GM23248 (cell line): ENCODE measurements at regions not wholly inside any gene's neighbourhood (a gene's known extent, or its start where the extent isn't known, plus 50 kb on each side); places are given as distances from the start of the nearest gene placed in this dataset.

Experiments used
- DNase-seq: peaks from one replicate; pipeline ENCODE4 v3.0.0-alpha.2; 2015
- H2AFZ ChIP-seq: fragments of 200-600 bp; sonication (generic); 2 replicates; pipeline ENCODE4 v1.6.1; 2016; ENCODE audit warnings: antibody characterized with exemption
- H3F3A ChIP-seq: fragments of 200-600 bp; sonication (generic); 2 replicates; pipeline ENCODE4 v1.6.1; 2016; ENCODE audit warnings: mild to moderate bottlenecking, antibody characterized with exemption, mixed run types; ENCODE audit not compliant: insufficient read depth
- H3K27ac ChIP-seq: fragments of 200-600 bp; sonication (generic); 2 replicates; pipeline ENCODE4 v1.5.1; 2016; ENCODE audit warnings: mild to moderate bottlenecking
- H3K27me3 ChIP-seq: fragments of 200-600 bp; sonication (generic); replicated peaks from 2 replicates; pipeline ENCODE4 v1.6.1; 2016; ENCODE audit warnings: mild to moderate bottlenecking; ENCODE audit not compliant: insufficient read depth
- H3K36me3 ChIP-seq: fragments of 200-600 bp; sonication (generic); 2 replicates; pipeline ENCODE4 v1.6.1; 2016; ENCODE audit warnings: low read depth, mild to moderate bottlenecking
- H3K4me1 ChIP-seq: fragments of 200-600 bp; sonication (generic); 2 replicates; pipeline ENCODE4 v1.6.1; 2016; ENCODE audit warnings: mild to moderate bottlenecking; ENCODE audit not compliant: insufficient read depth
- H3K4me2 ChIP-seq: fragments of 200-600 bp; sonication (generic); one replicate; pipeline ENCODE4 v1.6.1; 2016; ENCODE audit warnings: mild to moderate bottlenecking; ENCODE audit not compliant: unreplicated experiment
- H3K4me3 ChIP-seq: fragments of 200-600 bp; sonication (generic); 2 replicates; pipeline ENCODE4 v1.5.1; 2016; ENCODE audit warnings: mild to moderate bottlenecking
- H3K79me2 ChIP-seq: fragments of 200-600 bp; sonication (generic); 2 replicates; pipeline ENCODE4 v1.6.1; 2016; ENCODE audit warnings: mild to moderate bottlenecking; ENCODE audit not compliant: insufficient read depth
- H3K9ac ChIP-seq: fragments of 200-600 bp; sonication (generic); 2 replicates; pipeline ENCODE4 v1.6.1; 2016; ENCODE audit warnings: mild to moderate bottlenecking
- H3K9me2 ChIP-seq: fragments of 200-600 bp; sonication (generic); 2 replicates; pipeline ENCODE4 v1.6.1; 2016; ENCODE audit warnings: mixed run types, mild to moderate bottlenecking, moderate library complexity; ENCODE audit not compliant: insufficient read depth
- H3K9me3 ChIP-seq: fragments of 200-600 bp; sonication (generic); one replicate; pipeline ENCODE4 v1.6.1; 2017; ENCODE audit warnings: low read depth
- H4K20me1 ChIP-seq: fragments of 200-600 bp; sonication (generic); 2 replicates; pipeline ENCODE4 v1.6.0; 2016; ENCODE audit not compliant: insufficient read depth
- EZH2 ChIP-seq: fragments of 200-600 bp; sonication (generic); IDR thresholded peaks from 2 replicates; pipeline ENCODE4 v1.6.1; 2018; ENCODE audit warnings: antibody characterized with exemption, mild to moderate bottlenecking; ENCODE audit not compliant: insufficient read depth, poor library complexity, severe bottlenecking
- EZH2phosphoT487 ChIP-seq: fragments of 200-600 bp; sonication (generic); IDR thresholded peaks from 2 replicates; pipeline ENCODE4 v1.6.1; 2018; ENCODE audit warnings: antibody characterized with exemption, moderate library complexity, mild to moderate bottlenecking, low read depth; ENCODE audit not compliant: insufficient read depth
- WGBS, 2 experiments: methylation state at CpG; one replicate each; pipeline ENCODE4 v1.1.6; 2015 to 2017; ENCODE audit warnings: low lambda C conversion rate in 2 of 2, low coverage in 1 of 2; ENCODE audit errors: missing lambda C conversion rate in 2 of 2; 5-methylcytosine and 5-hydroxymethylcytosine counted together
- in situ Hi-C: fragments of 300-500 bp; cut with MboI; formaldehyde crosslinking; loops from 2 replicates; pipeline ENCODE4 v1.15.0; 2020

DNA sequence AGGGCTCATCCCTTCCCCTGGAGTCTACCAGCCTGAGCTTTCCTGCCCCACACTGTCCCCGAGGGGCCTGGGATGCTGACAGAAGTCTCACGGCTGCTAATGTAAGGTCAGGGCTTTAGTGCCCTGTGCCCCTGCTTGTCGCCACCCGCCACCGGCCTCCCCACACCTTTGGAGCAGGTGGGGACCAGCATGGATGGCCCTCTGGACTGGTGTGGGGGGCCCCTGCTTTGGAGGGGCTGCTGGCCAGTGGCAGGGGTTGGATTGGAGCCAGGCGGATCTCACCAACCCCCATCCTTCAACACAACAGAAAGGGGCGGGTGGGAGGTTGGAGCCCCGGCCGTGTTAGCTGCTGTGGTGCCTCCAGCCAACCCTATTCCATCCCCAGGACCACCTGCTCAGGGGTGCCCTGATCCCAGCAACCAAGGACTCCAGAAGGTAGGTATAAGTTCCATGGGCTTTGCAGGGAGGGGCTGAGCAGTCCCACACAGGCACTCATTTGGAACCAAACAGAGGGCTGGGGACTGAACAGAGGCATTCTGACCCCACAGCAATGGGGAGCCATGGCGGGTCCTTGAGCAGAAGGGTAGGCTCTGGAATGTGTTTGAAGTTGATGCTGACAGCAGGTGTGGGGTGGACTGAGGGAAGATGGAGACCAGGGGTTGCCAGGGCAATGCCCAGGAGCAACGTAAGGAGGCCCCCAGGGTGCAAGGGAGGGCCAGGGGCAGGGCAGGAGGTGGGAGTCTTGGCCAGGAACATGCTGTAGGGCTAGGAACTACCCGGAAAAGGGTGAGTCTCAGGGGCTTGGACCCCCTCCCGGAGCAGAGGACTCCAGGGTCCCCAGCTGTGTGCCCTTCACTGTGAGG is 145.1 kb upstream of the C14orf180 start:
- Histone ChIP-seq H3K4me3 (no peak overlapping the region), H3F3A (no peaks in the 10 kb centered on the region), H3K9ac (no peak overlapping the region), H3K9me3 (no peaks in the 10 kb centered on the region), H2AFZ (no peak overlapping the region), H3K27me3 (no peaks in the 10 kb centered on the region), H3K36me3 (no peaks in the 10 kb centered on the region), H3K27ac (no peak overlapping the region), H4K20me1 (no peaks in the 10 kb centered on the region), H3K9me2 (no peaks in the 10 kb centered on the region), H3K4me1 (no peaks in the 10 kb centered on the region), H3K4me2 (no peak overlapping the region), H3K79me2 (no peaks in the 10 kb centered on the region)
- DNase-seq: no peak
- TF ChIP-seq EZH2 (no peak), EZH2phosphoT487 (no peak)
- in situ Hi-C loops: no loop called here
- 26 to 31% methylated on average over 11 to 13 of the region's 13 CpGs for WGBS, 2 experiments

DNA sequence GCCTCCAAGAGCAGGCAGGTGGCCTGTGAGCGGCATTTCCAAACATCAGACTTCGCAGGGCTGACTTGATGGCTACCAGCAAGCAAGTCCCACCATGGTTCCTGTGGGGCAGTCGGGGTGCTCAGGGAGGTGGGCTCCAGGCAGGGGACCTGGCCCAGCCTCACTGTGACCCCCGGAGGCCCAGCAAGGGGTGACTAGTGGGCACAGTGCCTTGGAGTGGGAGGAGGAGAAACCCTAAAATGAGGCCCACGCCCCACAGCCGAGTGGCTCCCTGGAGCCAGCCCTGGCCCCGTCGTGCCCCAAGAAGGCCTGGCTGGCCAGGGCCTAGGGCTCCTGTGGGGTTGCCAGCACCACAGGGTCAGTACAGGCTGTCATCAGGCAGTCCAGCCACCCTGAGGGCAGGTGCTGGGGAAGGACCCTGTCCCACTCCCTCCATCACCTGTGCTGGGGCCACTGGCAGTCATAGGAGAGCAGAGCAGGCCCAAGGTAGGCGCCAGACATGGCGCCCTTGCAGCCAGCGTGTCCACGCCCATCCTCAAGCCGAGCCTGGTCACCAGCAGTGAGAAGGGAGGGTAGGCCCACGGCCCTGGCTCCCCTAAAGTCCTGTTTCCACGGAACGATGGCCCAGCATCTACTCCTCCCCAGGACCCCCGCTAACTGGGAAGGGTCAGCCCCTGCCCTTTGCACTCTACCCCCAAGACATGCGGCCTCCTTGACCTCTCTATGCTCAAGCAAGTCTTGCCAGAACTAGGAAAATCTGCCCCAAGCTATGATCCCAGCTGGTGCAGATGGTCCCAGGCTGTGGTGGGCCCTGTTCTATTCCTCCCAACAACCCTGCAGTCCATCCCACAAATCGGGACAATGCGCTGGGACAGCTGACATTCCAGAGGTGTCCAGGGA is 144.2 kb upstream of the C14orf180 start:
- Histone ChIP-seq H3K9ac (no peak overlapping the region), H3F3A (no peaks in the 10 kb centered on the region), H3K27ac (no peak overlapping the region), H4K20me1 (no peaks in the 10 kb centered on the region), H3K4me2 (no peak overlapping the region), H3K9me2 (no peaks in the 10 kb centered on the region), H2AFZ (no peak overlapping the region), H3K36me3 (no peaks in the 10 kb centered on the region), H3K27me3 (no peaks in the 10 kb centered on the region), H3K79me2 (no peaks in the 10 kb centered on the region), H3K4me1 (no peaks in the 10 kb centered on the region), H3K4me3 (no peak overlapping the region), H3K9me3 (no peaks in the 10 kb centered on the region)
- in situ Hi-C loops: no loop called here
- TF ChIP-seq EZH2 (no peak), EZH2phosphoT487 (no peak)
- no peak for DNase-seq
- WGBS, 2 experiments: 54 to 66% methylated on average over 19 to 20 of the region's 20 CpGs

DNA sequence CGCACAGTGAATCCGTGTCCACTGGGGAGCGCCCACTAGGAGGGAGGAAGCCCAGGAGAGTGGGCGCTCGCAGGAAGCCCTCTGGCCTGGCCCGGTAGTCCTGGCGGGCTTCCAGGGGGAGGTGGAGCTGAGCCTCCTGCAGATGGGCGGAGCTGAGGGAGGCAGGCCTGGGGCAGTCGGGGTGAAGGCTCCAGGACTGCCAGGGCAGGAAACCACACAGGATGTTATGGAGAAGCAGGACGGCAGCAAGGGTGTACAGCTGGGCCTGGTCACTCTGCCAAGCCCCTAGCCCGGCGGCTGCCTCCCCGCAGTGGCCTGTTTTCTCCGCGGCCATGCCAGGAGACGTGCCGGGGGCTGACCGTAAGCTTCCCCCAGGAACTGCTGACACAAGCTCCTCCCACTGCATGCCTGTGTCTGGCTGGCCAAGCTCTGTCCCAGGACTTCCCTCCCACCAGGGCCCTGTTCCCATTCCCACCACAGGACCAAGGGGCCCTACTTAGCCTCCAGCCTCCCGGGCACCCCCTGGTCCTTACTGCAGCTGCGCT is 143.4 kb upstream of the C14orf180 start:
- Histone ChIP-seq H3K27ac (no peak overlapping the region), H4K20me1 (no peaks in the 10 kb centered on the region), H3K9ac (no peak overlapping the region), H3K4me1 (no peaks in the 10 kb centered on the region), H3K36me3 (no peaks in the 10 kb centered on the region), H3K9me2 (no peaks in the 10 kb centered on the region), H3K4me3 (no peak overlapping the region), H3K9me3 (no peaks in the 10 kb centered on the region), H2AFZ (no peak overlapping the region), H3F3A (no peaks in the 10 kb centered on the region), H3K4me2 (no peak overlapping the region), H3K79me2 (no peaks in the 10 kb centered on the region), H3K27me3 (no peaks in the 10 kb centered on the region)
- TF ChIP-seq EZH2 (no peak), EZH2phosphoT487 (no peak)
- 20 to 25% methylated on average over 19 to 20 of the region's 20 CpGs for WGBS, 2 experiments
- in situ Hi-C loops: no loop called here
- DNase-seq: peak; percentile 12
